GM23248 (cell line): ENCODE measurements at regions not wholly inside any gene's neighbourhood (a gene's known extent, or its start where the extent isn't known, plus 50 kb on each side); places are given as distances from the start of the nearest gene placed in this dataset.

Experiments used
- DNase-seq: peaks from one replicate; pipeline ENCODE4 v3.0.0-alpha.2; 2015
- H2AFZ ChIP-seq: fragments of 200-600 bp; sonication (generic); 2 replicates; pipeline ENCODE4 v1.6.1; 2016; ENCODE audit warnings: antibody characterized with exemption
- H3F3A ChIP-seq: fragments of 200-600 bp; sonication (generic); 2 replicates; pipeline ENCODE4 v1.6.1; 2016; ENCODE audit warnings: mild to moderate bottlenecking, antibody characterized with exemption, mixed run types; ENCODE audit not compliant: insufficient read depth
- H3K27ac ChIP-seq: fragments of 200-600 bp; sonication (generic); 2 replicates; pipeline ENCODE4 v1.5.1; 2016; ENCODE audit warnings: mild to moderate bottlenecking
- H3K27me3 ChIP-seq: fragments of 200-600 bp; sonication (generic); replicated peaks from 2 replicates; pipeline ENCODE4 v1.6.1; 2016; ENCODE audit warnings: mild to moderate bottlenecking; ENCODE audit not compliant: insufficient read depth
- H3K36me3 ChIP-seq: fragments of 200-600 bp; sonication (generic); 2 replicates; pipeline ENCODE4 v1.6.1; 2016; ENCODE audit warnings: low read depth, mild to moderate bottlenecking
- H3K4me1 ChIP-seq: fragments of 200-600 bp; sonication (generic); 2 replicates; pipeline ENCODE4 v1.6.1; 2016; ENCODE audit warnings: mild to moderate bottlenecking; ENCODE audit not compliant: insufficient read depth
- H3K4me2 ChIP-seq: fragments of 200-600 bp; sonication (generic); one replicate; pipeline ENCODE4 v1.6.1; 2016; ENCODE audit warnings: mild to moderate bottlenecking; ENCODE audit not compliant: unreplicated experiment
- H3K4me3 ChIP-seq: fragments of 200-600 bp; sonication (generic); 2 replicates; pipeline ENCODE4 v1.5.1; 2016; ENCODE audit warnings: mild to moderate bottlenecking
- H3K79me2 ChIP-seq: fragments of 200-600 bp; sonication (generic); 2 replicates; pipeline ENCODE4 v1.6.1; 2016; ENCODE audit warnings: mild to moderate bottlenecking; ENCODE audit not compliant: insufficient read depth
- H3K9ac ChIP-seq: fragments of 200-600 bp; sonication (generic); 2 replicates; pipeline ENCODE4 v1.6.1; 2016; ENCODE audit warnings: mild to moderate bottlenecking
- H3K9me2 ChIP-seq: fragments of 200-600 bp; sonication (generic); 2 replicates; pipeline ENCODE4 v1.6.1; 2016; ENCODE audit warnings: mixed run types, mild to moderate bottlenecking, moderate library complexity; ENCODE audit not compliant: insufficient read depth
- H3K9me3 ChIP-seq: fragments of 200-600 bp; sonication (generic); one replicate; pipeline ENCODE4 v1.6.1; 2017; ENCODE audit warnings: low read depth
- H4K20me1 ChIP-seq: fragments of 200-600 bp; sonication (generic); 2 replicates; pipeline ENCODE4 v1.6.0; 2016; ENCODE audit not compliant: insufficient read depth
- EZH2 ChIP-seq: fragments of 200-600 bp; sonication (generic); IDR thresholded peaks from 2 replicates; pipeline ENCODE4 v1.6.1; 2018; ENCODE audit warnings: antibody characterized with exemption, mild to moderate bottlenecking; ENCODE audit not compliant: insufficient read depth, poor library complexity, severe bottlenecking
- EZH2phosphoT487 ChIP-seq: fragments of 200-600 bp; sonication (generic); IDR thresholded peaks from 2 replicates; pipeline ENCODE4 v1.6.1; 2018; ENCODE audit warnings: antibody characterized with exemption, moderate library complexity, mild to moderate bottlenecking, low read depth; ENCODE audit not compliant: insufficient read depth
- WGBS, 2 experiments: methylation state at CpG; one replicate each; pipeline ENCODE4 v1.1.6; 2015 to 2017; ENCODE audit warnings: low lambda C conversion rate in 2 of 2, low coverage in 1 of 2; ENCODE audit errors: missing lambda C conversion rate in 2 of 2; 5-methylcytosine and 5-hydroxymethylcytosine counted together
- in situ Hi-C: fragments of 300-500 bp; cut with MboI; formaldehyde crosslinking; loops from 2 replicates; pipeline ENCODE4 v1.15.0; 2020

DNA sequence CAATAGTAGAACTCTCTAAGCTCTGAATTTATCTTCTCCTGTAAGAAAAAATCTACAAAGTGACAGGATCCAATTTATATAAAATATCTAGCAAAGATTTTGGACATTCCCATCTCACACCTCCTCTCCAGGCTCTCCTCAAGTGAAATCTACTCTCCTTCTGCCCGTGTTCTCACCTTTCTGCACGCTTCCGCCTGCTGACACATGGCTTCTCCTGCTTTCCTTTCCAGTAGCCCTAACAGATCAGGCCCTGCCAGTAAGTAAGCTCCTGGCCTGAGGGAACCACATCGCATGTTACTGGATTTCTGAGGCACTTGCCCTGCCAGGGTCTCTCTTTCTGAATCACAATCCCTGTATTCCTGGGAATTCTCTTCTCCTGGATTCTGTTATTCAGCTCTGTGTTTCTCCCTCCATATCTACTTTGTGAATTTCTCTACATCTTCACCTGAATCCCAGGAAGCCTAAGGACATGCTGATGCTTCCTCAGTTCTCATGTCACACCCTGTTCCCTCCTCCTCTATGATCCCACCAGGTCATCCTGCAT lies 53.3 kb upstream of the TOP3B start:
- Histone ChIP-seq H3K9me2 (no peaks in the 10 kb centered on the region), H3K27me3 (peaks cover 20% of the 10 kb centered on the region; the same call in 1 of the 2 replicates), H3K4me1 (no peaks in the 10 kb centered on the region), H3F3A (no peaks in the 10 kb centered on the region), H3K9me3 (no peaks in the 10 kb centered on the region), H3K27ac (no peak overlapping the region), H4K20me1 (no peaks in the 10 kb centered on the region), H2AFZ (no peak overlapping the region), H3K9ac (no peak overlapping the region), H3K4me3 (no peak overlapping the region), H3K4me2 (no peak overlapping the region), H3K36me3 (no peaks in the 10 kb centered on the region), H3K79me2 (no peaks in the 10 kb centered on the region)
- TF ChIP-seq EZH2: no peak
- WGBS, 2 experiments: 43 to 46% methylated on average over 4 of the region's 4 CpGs
- DNase-seq: no peak
- in situ Hi-C loops: no loop called here

DNA sequence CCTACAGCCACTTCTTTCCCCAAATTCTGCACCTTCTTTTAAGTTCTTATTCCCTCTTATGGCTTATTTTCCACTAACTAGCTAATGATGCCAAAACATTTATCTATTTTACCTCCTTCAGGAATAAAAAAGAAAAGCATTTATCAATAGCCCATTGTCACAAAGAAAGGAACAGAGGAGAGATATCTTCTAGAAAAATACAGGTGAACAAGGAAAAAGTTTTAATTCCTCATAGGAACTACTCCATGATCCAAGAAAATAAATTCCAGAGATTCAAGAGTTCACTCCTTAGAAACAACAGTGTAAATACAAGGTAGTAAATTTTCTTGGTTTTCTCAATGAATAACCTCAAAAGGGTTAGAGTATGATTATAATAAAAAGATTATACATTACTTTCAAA lies 52.6 kb upstream of the TOP3B start:
- Histone ChIP-seq H3K4me2 (no peak overlapping the region), H3K79me2 (no peaks in the 10 kb centered on the region), H4K20me1 (no peaks in the 10 kb centered on the region), H3K27ac (no peak overlapping the region), H3K9me2 (no peaks in the 10 kb centered on the region), H3K9me3 (no peaks in the 10 kb centered on the region), H3K4me3 (no peak overlapping the region), H2AFZ (no peak overlapping the region), H3F3A (no peaks in the 10 kb centered on the region), H3K4me1 (no peaks in the 10 kb centered on the region), H3K9ac (no peak overlapping the region), H3K36me3 (no peaks in the 10 kb centered on the region), H3K27me3 (peaks cover 20% of the 10 kb centered on the region; the same call in 1 of the 2 replicates)
- no peak for DNase-seq
- TF ChIP-seq EZH2phosphoT487: no peak
- no peak for TF ChIP-seq EZH2
- in situ Hi-C loops: no loop called here

DNA sequence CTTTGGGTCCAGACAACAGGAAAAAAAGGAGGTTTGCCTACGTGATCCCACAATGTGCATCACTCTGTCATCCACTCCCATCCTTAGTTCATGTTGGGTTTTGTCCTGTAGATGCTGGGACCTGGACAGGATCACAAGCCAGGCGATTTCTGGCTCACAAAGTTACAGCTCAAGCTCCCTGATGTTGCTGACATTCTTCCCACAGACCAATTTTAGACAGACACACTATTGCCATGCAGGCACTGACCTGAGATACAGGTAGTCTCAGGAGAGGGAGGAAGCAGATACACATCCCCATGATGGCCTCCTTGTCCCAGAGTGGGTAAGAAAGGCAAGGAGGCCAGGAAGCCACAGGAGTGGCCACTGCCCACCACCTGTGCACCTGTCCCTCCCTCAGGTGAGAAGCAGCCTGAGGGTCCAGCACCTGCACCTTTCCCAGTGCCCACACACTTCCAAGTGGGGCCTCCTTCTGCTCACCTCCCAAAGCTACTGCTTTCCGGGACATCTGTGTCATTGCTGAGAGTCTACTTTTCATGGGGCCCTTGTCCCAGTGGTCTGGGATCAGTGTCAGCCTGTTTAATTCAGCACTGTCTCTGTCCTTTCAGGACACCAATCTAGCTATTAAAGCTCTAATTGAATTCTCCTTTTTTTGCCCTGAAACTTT lies 52.0 kb upstream of the TOP3B start:
- H3K27me3 ChIP-seq: peaks cover 20% of the 10 kb centered on the region; the same call in 1 of the 2 replicates
- no peaks in the 10 kb centered on the region for H3K9me2 ChIP-seq
- no peaks in the 10 kb centered on the region for H3F3A ChIP-seq
- H2AFZ ChIP-seq: no peak overlapping the region
- in situ Hi-C loops: no loop called here
- no peaks in the 10 kb centered on the region for H3K79me2 ChIP-seq
- TF ChIP-seq EZH2 (no peak), EZH2phosphoT487 (no peak)
- no peaks in the 10 kb centered on the region for H3K36me3 ChIP-seq
- WGBS, 2 experiments: 33 to 37% methylated on average over 3 of the region's 3 CpGs
- no peak overlapping the region for H3K9ac ChIP-seq
- DNase-seq: no peak
- no peak overlapping the region for H3K27ac ChIP-seq
- H3K9me3 ChIP-seq: no peaks in the 10 kb centered on the region
- no peaks in the 10 kb centered on the region for H3K4me1 ChIP-seq
- no peaks in the 10 kb centered on the region for H4K20me1 ChIP-seq
- H3K4me2 ChIP-seq: no peak overlapping the region
- H3K4me3 ChIP-seq: no peak overlapping the region

DNA sequence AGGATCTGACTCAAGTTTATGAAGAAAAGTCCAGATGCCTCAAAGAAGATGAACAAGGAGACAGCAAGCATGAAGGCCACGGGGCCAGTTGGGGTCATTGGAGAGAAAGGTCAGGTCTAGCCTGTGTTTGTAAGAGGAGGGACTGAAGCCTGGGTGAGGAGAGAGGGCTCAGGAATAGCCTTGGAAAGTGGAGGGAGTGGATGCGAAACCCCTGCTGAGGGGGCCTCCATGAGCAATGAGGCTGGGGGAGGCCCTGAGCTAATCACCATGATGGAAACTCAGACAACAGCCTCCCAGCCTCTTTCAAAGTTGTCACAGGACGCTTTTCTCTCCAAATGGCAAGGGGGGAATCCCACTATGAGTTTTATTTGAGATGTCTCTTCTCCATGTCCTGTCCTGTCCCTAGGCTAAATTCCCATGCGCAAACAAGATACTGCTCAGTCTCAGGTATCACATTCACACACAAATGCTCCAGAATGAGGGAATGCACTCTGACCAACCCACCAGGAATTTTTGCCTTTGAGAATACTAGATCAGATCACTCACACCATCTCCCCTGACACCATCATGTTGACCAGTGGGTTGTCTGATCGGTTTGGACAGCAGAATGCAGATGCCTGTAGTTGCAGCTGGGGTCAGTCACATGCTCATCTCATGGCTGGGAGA lies 51.3 kb upstream of the TOP3B start:
- in situ Hi-C loops: no loop called here
- no peaks in the 10 kb centered on the region for H3F3A ChIP-seq
- H3K4me3 ChIP-seq: no peak overlapping the region
- no peak overlapping the region for H2AFZ ChIP-seq
- H3K27ac ChIP-seq: no peak overlapping the region
- no peaks in the 10 kb centered on the region for H4K20me1 ChIP-seq
- WGBS, 2 experiments: 48 to 51% methylated on average over 5 of the region's 5 CpGs
- no peak overlapping the region for H3K4me2 ChIP-seq
- no peaks in the 10 kb centered on the region for H3K36me3 ChIP-seq
- H3K9ac ChIP-seq: no peak overlapping the region
- H3K4me1 ChIP-seq: no peaks in the 10 kb centered on the region
- peaks cover 20% of the 10 kb centered on the region; the same call in 1 of the 2 replicates for H3K27me3 ChIP-seq
- DNase-seq: no peak
- TF ChIP-seq EZH2 (no peak), EZH2phosphoT487 (no peak)
- no peaks in the 10 kb centered on the region for H3K79me2 ChIP-seq
- no peaks in the 10 kb centered on the region for H3K9me2 ChIP-seq
- H3K9me3 ChIP-seq: no peaks in the 10 kb centered on the region
